ENCODE measurements at regions not wholly inside any gene's neighbourhood (a gene's known extent, or its start where the extent isn't known, plus 50 kb on each side); places are given as distances from the start of the nearest gene placed in this dataset.

- TF ChIP-seq POLR2A (IDR thresholded peaks at IDR 0.05) (no peak), EP300 (IDR thresholded peaks at IDR 0.05) (no peak)
- TF ChIP-seq, protein P1, sequence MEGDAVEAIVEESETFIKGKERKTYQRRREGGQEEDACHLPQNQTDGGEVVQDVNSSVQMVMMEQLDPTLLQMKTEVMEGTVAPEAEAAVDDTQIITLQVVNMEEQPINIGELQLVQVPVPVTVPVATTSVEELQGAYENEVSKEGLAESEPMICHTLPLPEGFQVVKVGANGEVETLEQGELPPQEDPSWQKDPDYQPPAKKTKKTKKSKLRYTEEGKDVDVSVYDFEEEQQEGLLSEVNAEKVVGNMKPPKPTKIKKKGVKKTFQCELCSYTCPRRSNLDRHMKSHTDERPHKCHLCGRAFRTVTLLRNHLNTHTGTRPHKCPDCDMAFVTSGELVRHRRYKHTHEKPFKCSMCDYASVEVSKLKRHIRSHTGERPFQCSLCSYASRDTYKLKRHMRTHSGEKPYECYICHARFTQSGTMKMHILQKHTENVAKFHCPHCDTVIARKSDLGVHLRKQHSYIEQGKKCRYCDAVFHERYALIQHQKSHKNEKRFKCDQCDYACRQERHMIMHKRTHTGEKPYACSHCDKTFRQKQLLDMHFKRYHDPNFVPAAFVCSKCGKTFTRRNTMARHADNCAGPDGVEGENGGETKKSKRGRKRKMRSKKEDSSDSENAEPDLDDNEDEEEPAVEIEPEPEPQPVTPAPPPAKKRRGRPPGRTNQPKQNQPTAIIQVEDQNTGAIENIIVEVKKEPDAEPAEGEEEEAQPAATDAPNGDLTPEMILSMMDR (IDR thresholded peaks at IDR 0.05): no peak
- Histone ChIP-seq H3K27me3 (no peaks in the 10 kb centered on the region), H3K27ac (no peak overlapping the region), H3K4me1 (no peaks in the 10 kb centered on the region), H3K4me3 (no peak overlapping the region), H3K36me3 (no peaks in the 10 kb centered on the region), H3K9me3 (no peaks in the 10 kb centered on the region)
- no peak for DNase-seq (ENCODE audit: low spot score in 2 of 2)
- WGBS, 2 donors: 97 to 100% methylated on average over 1 of the region's 1 CpG
Observed at GRCh38 chr2:62330959-62331358, 135.0 kb downstream of the B3GNT2 start.

GRCh38 chr2:62329797-62330196 lies 133.9 kb downstream of the B3GNT2 start:
- peaks cover 0 to 10% (median 0%) of the 10 kb centered on the region in 4 donors for H3K9me3 ChIP-seq

GRCh38 chr2:62326735-62327134 lies 130.8 kb downstream of the B3GNT2 start:
- Histone ChIP-seq H3K4me1 (no peaks in the 10 kb centered on the region), H3K9me3 (peaks cover 0 to 14% (median 0%) of the 10 kb centered on the region in 4 donors), H3K4me3 (no peak overlapping the region), H3K27me3 (no peaks in the 10 kb centered on the region), H3K27ac (no peak overlapping the region), H3K36me3 (no peaks in the 10 kb centered on the region)
- WGBS, 2 donors: 10 to 31% methylated on average over 1 of the region's 1 CpG
- TF ChIP-seq, protein P1 (IDR thresholded peaks at IDR 0.05): no peak
- no peak for TF ChIP-seq POLR2A (IDR thresholded peaks at IDR 0.05)
- no peak for TF ChIP-seq EP300 (IDR thresholded peaks at IDR 0.05)
- no peak for DNase-seq (ENCODE audit: low spot score in 2 of 2)

More at GRCh38 chr2:62329797-62330196, 133.9 kb downstream of the B3GNT2 start:
- H3K4me3 ChIP-seq: no peak overlapping the region
- H3K27ac ChIP-seq: no peak overlapping the region
- TF ChIP-seq, protein P1 (IDR thresholded peaks at IDR 0.05): no peak
- TF ChIP-seq EP300 (IDR thresholded peaks at IDR 0.05) (no peak), POLR2A (IDR thresholded peaks at IDR 0.05) (no peak)
- DNase-seq (ENCODE audit: low spot score in 2 of 2): no peak
- 72 to 80% methylated on average over 5 of the region's 5 CpGs for WGBS, 2 donors
- no peaks in the 10 kb centered on the region for H3K27me3 ChIP-seq
- no peaks in the 10 kb centered on the region for H3K36me3 ChIP-seq
- H3K4me1 ChIP-seq: no peaks in the 10 kb centered on the region

- 93 to 98% methylated on average over 5 of the region's 5 CpGs for WGBS, 2 donors
- no peak for DNase-seq (ENCODE audit: low spot score in 2 of 2)
- no peak for TF ChIP-seq EP300 (IDR thresholded peaks at IDR 0.05)
- TF ChIP-seq, protein P1 (IDR thresholded peaks at IDR 0.05): no peak
- no peak for TF ChIP-seq POLR2A (IDR thresholded peaks at IDR 0.05)
- Histone ChIP-seq H3K36me3 (no peaks in the 10 kb centered on the region), H3K27ac (no peak overlapping the region), H3K9me3 (peaks cover 0 to 14% (median 0%) of the 10 kb centered on the region in 4 donors), H3K27me3 (no peaks in the 10 kb centered on the region), H3K4me3 (no peak overlapping the region), H3K4me1 (no peaks in the 10 kb centered on the region)
Observed at GRCh38 chr2:62325398-62325797, 129.5 kb downstream of the B3GNT2 start.

- no peak overlapping the region for H3K27ac ChIP-seq
- DNase-seq (ENCODE audit: low spot score in 2 of 2): no peak
- no peak overlapping the region for H3K4me3 ChIP-seq
- TF ChIP-seq EP300 (IDR thresholded peaks at IDR 0.05) (no peak), POLR2A (IDR thresholded peaks at IDR 0.05) (no peak)
- TF ChIP-seq, protein P1 (IDR thresholded peaks at IDR 0.05): no peak
- no peaks in the 10 kb centered on the region for H3K27me3 ChIP-seq
- H3K9me3 ChIP-seq: peaks cover 0 to 14% (median 0%) of the 10 kb centered on the region in 4 donors
- H3K4me1 ChIP-seq: no peaks in the 10 kb centered on the region
- WGBS, 2 donors: 61 to 66% methylated on average over 9 of the region's 9 CpGs
- H3K36me3 ChIP-seq: no peaks in the 10 kb centered on the region
Observed at GRCh38 chr2:62321380-62322289, 125.7 kb downstream of the B3GNT2 start.

Data from tibial nerve (tissue), 4 donors.